Kidney (tissue), 13 donors: ENCODE measurements at regions not wholly inside any gene's neighbourhood (a gene's known extent, or its start where the extent isn't known, plus 50 kb on each side); places are given as distances from the start of the nearest gene placed in this dataset.
"Not testable (repeated sequence)": the region's sequence is repeated elsewhere in the genome, so short reads cannot be mapped to it uniquely, and the experiment has no call there.

ENCODE experiments used
- DNase-seq, 5 donors: peaks; one replicate each; pipeline ENCODE4 v3.0.0-alpha.2; 2013 to 2020
- FAIRE-seq: peaks from 2 replicates; lab custom pipeline; 2012; peaks lifted over from hg19 to GRCh38; lab: Jason Lieb, UNC
- H3K27ac ChIP-seq, 2 donors: one replicate each; pipeline ENCODE4 v1.7.0; 2013; ENCODE audit warnings: low read depth in 2 of 2, low read length in 2 of 2, inconsistent platforms in 1 of 2
- H3K27me3 ChIP-seq: one replicate; pipeline ENCODE4 v1.7.1; 2013; ENCODE audit warnings: low read length, inconsistent platforms; ENCODE audit not compliant: control insufficient read depth, insufficient read depth
- H3K36me3 ChIP-seq, 3 donors: one replicate each; pipeline versions ENCODE4 v1.7.0 to v1.7.1; 2013; ENCODE audit warnings: low read length in 3 of 3, control low read depth in 1 of 3, inconsistent platforms in 1 of 3; ENCODE audit not compliant: insufficient read depth in 3 of 3, control insufficient read depth in 2 of 3
- H3K4me1 ChIP-seq, 3 donors: one replicate each; pipeline versions ENCODE4 v1.7.0 to v1.7.1; 2013; ENCODE audit warnings: low read length in 3 of 3, inconsistent platforms in 1 of 3, low read depth in 1 of 3; ENCODE audit not compliant: control insufficient read depth in 2 of 3, insufficient read depth in 2 of 3
- H3K4me3 ChIP-seq, 3 donors: one replicate each; pipeline versions ENCODE4 v1.7.0 to v1.8.1; 2013; ENCODE audit warnings: low read length in 3 of 3, control low read depth in 1 of 3, inconsistent platforms in 1 of 3
- H3K9ac ChIP-seq, 3 donors: one replicate each; pipeline versions ENCODE4 v1.7.0 to v1.7.1; 2013; ENCODE audit warnings: low read length in 3 of 3, control low read depth in 1 of 3, inconsistent platforms in 1 of 3
- H3K9me3 ChIP-seq, 3 donors: one replicate each; pipeline versions ENCODE4 v1.7.0 to v1.7.1; 2013; ENCODE audit warnings: low read length in 3 of 3, control low read depth in 1 of 3, inconsistent platforms in 1 of 3; ENCODE audit not compliant: control insufficient read depth in 2 of 3, insufficient read depth in 1 of 3
- intact Hi-C: fragments of 100-400 bp; cut with DNase I; formaldehyde crosslinking; loops from one replicate; pipeline ENCODE4 v1.11.1; 2022
- TF ChIP-seq, protein P1 (sequence below): IDR thresholded peaks from 3 replicates; pipeline ENCODE4 v1.5.1; 2012; ENCODE audit warnings: mild to moderate bottlenecking, moderate library complexity, borderline replicate concordance; ENCODE audit not compliant: insufficient read depth; ENCODE audit errors: extremely low read depth
- donor health status: control.
- donor health status: control.
- donor health status: control.
- donor health status: control.
- donor health status: control.
- donor health status: DM: yes; HTN: yes; CAD: no.
- donor health status: Normal renal cell carcinoma (clear cell type).

- peaks cover 0 to under 1% (median 0%) of the 10 kb centered on the region in 3 donors for H3K4me1 ChIP-seq
- intact Hi-C loops, result no loop called here
- no peaks in the 10 kb centered on the region for H3K27me3 ChIP-seq
- no peak overlapping the region for H3K4me3 ChIP-seq
- no peak overlapping the region for H3K27ac ChIP-seq
- no peak for DNase-seq
- H3K9ac ChIP-seq, result no peak overlapping the region
- H3K9me3 ChIP-seq, result peaks cover 0 to 4% (median 3%) of the 10 kb centered on the region in 3 donors
- H3K36me3 ChIP-seq, result no peaks in the 10 kb centered on the region
- no peak for FAIRE-seq
- TF ChIP-seq, protein P1, sequence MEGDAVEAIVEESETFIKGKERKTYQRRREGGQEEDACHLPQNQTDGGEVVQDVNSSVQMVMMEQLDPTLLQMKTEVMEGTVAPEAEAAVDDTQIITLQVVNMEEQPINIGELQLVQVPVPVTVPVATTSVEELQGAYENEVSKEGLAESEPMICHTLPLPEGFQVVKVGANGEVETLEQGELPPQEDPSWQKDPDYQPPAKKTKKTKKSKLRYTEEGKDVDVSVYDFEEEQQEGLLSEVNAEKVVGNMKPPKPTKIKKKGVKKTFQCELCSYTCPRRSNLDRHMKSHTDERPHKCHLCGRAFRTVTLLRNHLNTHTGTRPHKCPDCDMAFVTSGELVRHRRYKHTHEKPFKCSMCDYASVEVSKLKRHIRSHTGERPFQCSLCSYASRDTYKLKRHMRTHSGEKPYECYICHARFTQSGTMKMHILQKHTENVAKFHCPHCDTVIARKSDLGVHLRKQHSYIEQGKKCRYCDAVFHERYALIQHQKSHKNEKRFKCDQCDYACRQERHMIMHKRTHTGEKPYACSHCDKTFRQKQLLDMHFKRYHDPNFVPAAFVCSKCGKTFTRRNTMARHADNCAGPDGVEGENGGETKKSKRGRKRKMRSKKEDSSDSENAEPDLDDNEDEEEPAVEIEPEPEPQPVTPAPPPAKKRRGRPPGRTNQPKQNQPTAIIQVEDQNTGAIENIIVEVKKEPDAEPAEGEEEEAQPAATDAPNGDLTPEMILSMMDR, result no peak
Observed at GRCh38 chr1:96525657-96526557, 195.7 kb upstream of the PTBP2 start.

DNA sequence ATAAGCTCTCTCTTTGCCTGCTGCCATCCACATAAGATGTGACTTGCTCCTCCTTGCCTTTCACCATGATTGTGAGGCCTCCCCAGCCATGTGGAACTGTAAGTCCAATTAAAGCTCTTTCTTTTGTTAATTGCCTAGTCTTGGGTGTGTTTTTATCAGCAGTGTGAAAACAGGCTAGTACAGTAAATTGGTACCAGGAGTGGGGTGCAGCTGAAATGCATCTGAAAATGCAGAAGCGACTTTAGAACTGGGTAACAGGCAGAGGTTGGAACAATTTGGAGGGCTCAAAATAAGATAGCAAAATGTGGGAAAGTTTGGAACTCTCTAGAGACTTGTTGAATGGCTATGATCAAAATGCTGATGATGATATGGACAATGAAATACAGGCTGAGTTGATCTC, 192.9 kb upstream of the PTBP2 start:
- H3K27ac ChIP-seq, H3K4me1 ChIP-seq, FAIRE-seq, H3K9me3 ChIP-seq, H3K36me3 ChIP-seq, H3K27me3 ChIP-seq, H3K9ac ChIP-seq, DNase-seq, H3K4me3 ChIP-seq, intact Hi-C loops: not testable (repeated sequence)

GRCh38 chr1:96533820-96534219, 187.8 kb upstream of the PTBP2 start:
- H3K27me3 ChIP-seq, result no peaks in the 10 kb centered on the region
- peaks cover 0 to 3% (median 0%) of the 10 kb centered on the region in 3 donors for H3K9me3 ChIP-seq
- H3K4me1 ChIP-seq, result no peaks in the 10 kb centered on the region
- FAIRE-seq (no peak), DNase-seq (no peak)
- H3K9ac ChIP-seq, result no peak overlapping the region
- no peak overlapping the region for H3K4me3 ChIP-seq
- H3K36me3 ChIP-seq, result no peaks in the 10 kb centered on the region
- TF ChIP-seq, protein P1, result no peak
- intact Hi-C loops, result no loop called here
- no peak overlapping the region for H3K27ac ChIP-seq

DNA sequence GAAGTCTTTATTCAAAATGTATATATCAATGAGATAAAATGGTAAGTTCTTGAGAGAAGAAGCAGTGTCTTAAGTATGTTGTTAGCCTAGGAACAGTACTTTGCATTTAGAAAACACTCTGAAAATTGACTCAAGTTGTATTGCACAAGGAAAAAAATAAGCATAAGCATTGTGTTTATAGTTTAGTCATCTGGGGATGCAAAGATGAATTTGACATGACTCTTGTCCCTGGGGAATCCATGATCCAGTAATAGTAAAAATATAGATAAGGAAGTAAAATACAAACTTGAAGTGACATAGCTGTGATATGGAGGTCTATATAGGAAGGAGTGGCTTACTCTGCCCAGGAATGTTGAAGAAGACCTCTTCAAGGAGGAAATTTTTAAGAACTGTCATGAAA, 185.0 kb upstream of the PTBP2 start:
- no peak overlapping the region for H3K4me3 ChIP-seq
- H3K36me3 ChIP-seq, result no peaks in the 10 kb centered on the region
- DNase-seq (no peak), FAIRE-seq (no peak)
- H3K9me3 ChIP-seq, result no peaks in the 10 kb centered on the region
- no peaks in the 10 kb centered on the region for H3K4me1 ChIP-seq
- TF ChIP-seq, protein P1, result no peak
- no peak overlapping the region for H3K27ac ChIP-seq
- intact Hi-C loops, result no loop called here
- H3K27me3 ChIP-seq, result no peaks in the 10 kb centered on the region
- H3K9ac ChIP-seq, result no peak overlapping the region
